HEK293 (cell line): ENCODE measurements at regions not wholly inside any gene's neighbourhood (a gene's known extent, or its start where the extent isn't known, plus 50 kb on each side); places are given as distances from the start of the nearest gene placed in this dataset.

Experiments
- CTCF ChIA-PET: fragments of 350-600 bp; formaldehyde crosslinking; extraction: SDS; loops from one replicate; lab custom pipeline; 2021; ENCODE audit warnings: antibody characterized with exemption; lab: Yijun Ruan, JAX
- POLR2A ChIA-PET: fragments of 300-600 bp; formaldehyde crosslinking; extraction: SDS; loops from one replicate; lab custom pipeline; 2020; ENCODE audit warnings: antibody characterized with exemption, inconsistent platforms; lab: Yijun Ruan, JAX
- H3K27ac ChIP-seq: fragments of 200-500 bp; sonication (Bioruptor generic); 2 replicates; pipeline ENCODE4 v1.5.1; 2014; ENCODE audit warnings: low read depth, low read length, control low read depth, inconsistent platforms; ENCODE audit errors: extremely low read depth
- H3K36me3 ChIP-seq, 2 experiments: fragments of 200-500 bp in 1 of 2; sonication (Bioruptor generic) in 1 of 2; 1 replicate in 1 of 2; 2 replicates in 1 of 2; pipeline ENCODE4 v1.5.1; 2014 to 2017; ENCODE audit warnings: inconsistent platforms in 2 of 2, low read length in 2 of 2; ENCODE audit not compliant: control insufficient read depth in 2 of 2, insufficient read depth in 1 of 2
- H3K4me1 ChIP-seq: fragments of 200-500 bp; sonication (Bioruptor generic); 2 replicates; pipeline ENCODE4 v1.5.1; 2014; ENCODE audit warnings: mild to moderate bottlenecking, low read length, inconsistent platforms; ENCODE audit not compliant: control insufficient read depth, insufficient read depth
- H3K4me3 ChIP-seq: 2 replicates; pipeline ENCODE4 v1.5.1; 2011; ENCODE audit warnings: low read depth, mild to moderate bottlenecking, control low read depth, low read length, moderate library complexity
- H3K9me3 ChIP-seq: fragments of 200-500 bp; sonication (Bioruptor generic); 2 replicates; pipeline ENCODE4 v1.5.1; 2014; ENCODE audit warnings: low read depth, low read length, inconsistent platforms; ENCODE audit not compliant: control insufficient read depth, insufficient read depth
- FEZF1 ChIP-seq: fragments of 450-650 bp; formaldehyde crosslinking; IDR thresholded peaks from 2 replicates; pipeline ENCODE4 v1.5.1; 2016; ENCODE audit warnings: missing biosample characterization, missing genetic modification characterization
- HOXD13 ChIP-seq: sonication (generic); formaldehyde crosslinking; IDR thresholded peaks from 2 replicates; pipeline ENCODE4 v1.8.0; 2022; ENCODE audit warnings: missing genetic modification reagents, borderline replicate concordance
- INSM2 ChIP-seq: fragments of 450-650 bp; formaldehyde crosslinking; IDR thresholded peaks from 2 replicates; pipeline ENCODE4 v1.5.1; 2016; ENCODE audit warnings: missing biosample characterization, missing genetic modification characterization
- MEIS1 ChIP-seq: sonication (generic); formaldehyde crosslinking; IDR thresholded peaks from 2 replicates; pipeline ENCODE4 v1.8.1; 2022; ENCODE audit warnings: missing genetic modification reagents, mild to moderate bottlenecking, borderline replicate concordance
- MZF1 ChIP-seq: fragments of 450-650 bp; formaldehyde crosslinking; IDR thresholded peaks from 2 replicates; pipeline ENCODE4 v1.5.1; 2017; ENCODE audit warnings: missing biosample characterization, missing genetic modification characterization, borderline replicate concordance
- WT1 ChIP-seq: fragments of 450-650 bp; formaldehyde crosslinking; IDR thresholded peaks from 2 replicates; pipeline ENCODE4 v1.5.1; 2016; ENCODE audit warnings: missing biosample characterization, missing genetic modification characterization
- ZBTB10 ChIP-seq: fragments of 450-650 bp; formaldehyde crosslinking; IDR thresholded peaks from 2 replicates; pipeline ENCODE4 v1.5.1; 2016; ENCODE audit warnings: missing biosample characterization, missing genetic modification characterization
- ZNF138 ChIP-seq: fragments of 450-650 bp; formaldehyde crosslinking; IDR thresholded peaks from 2 replicates; pipeline ENCODE4 v1.5.1; 2016; ENCODE audit warnings: missing biosample characterization, missing genetic modification characterization, borderline replicate concordance
- ZNF202 ChIP-seq: fragments of 450-650 bp; formaldehyde crosslinking; IDR thresholded peaks from 2 replicates; pipeline ENCODE4 v1.5.1; 2016; ENCODE audit warnings: missing biosample characterization, missing genetic modification characterization, borderline replicate concordance
- ZNF280D ChIP-seq: fragments of 450-650 bp; formaldehyde crosslinking; IDR thresholded peaks from 2 replicates; pipeline ENCODE4 v1.5.1; 2016; ENCODE audit warnings: missing biosample characterization, missing genetic modification characterization
- ZNF341 ChIP-seq: fragments of 450-650 bp; formaldehyde crosslinking; IDR thresholded peaks from 2 replicates; pipeline ENCODE4; 2016; ENCODE audit warnings: low read depth, missing biosample characterization, missing genetic modification characterization
- ZNF391 ChIP-seq: fragments of 450-650 bp; formaldehyde crosslinking; IDR thresholded peaks from 2 replicates; pipeline ENCODE4 v1.5.1; 2016; ENCODE audit warnings: low read depth, missing biosample characterization, missing genetic modification characterization, borderline replicate concordance
- ZNF423 ChIP-seq: fragments of 450-650 bp; formaldehyde crosslinking; IDR thresholded peaks from 2 replicates; pipeline ENCODE4 v1.5.1; 2016; ENCODE audit warnings: missing biosample characterization, missing genetic modification characterization
- ZNF654 ChIP-seq: fragments of 450-650 bp; formaldehyde crosslinking; IDR thresholded peaks from 2 replicates; pipeline ENCODE4 v1.5.1; 2016; ENCODE audit warnings: low read depth, missing biosample characterization, missing genetic modification characterization
- ZNF701 ChIP-seq: fragments of 450-650 bp; formaldehyde crosslinking; IDR thresholded peaks from 2 replicates; pipeline ENCODE4 v1.5.1; 2016; ENCODE audit warnings: missing biosample characterization, missing genetic modification characterization
- ZSCAN30 ChIP-seq: fragments of 450-650 bp; IDR thresholded peaks from 2 replicates; pipeline ENCODE4 v1.5.1; 2018; ENCODE audit warnings: missing biosample characterization, mild to moderate bottlenecking, missing genetic modification characterization, moderate library complexity
- ZSCAN5A ChIP-seq: fragments of 450-650 bp; formaldehyde crosslinking; IDR thresholded peaks from 2 replicates; pipeline ENCODE4 v1.5.1; 2016; ENCODE audit warnings: missing biosample characterization, missing genetic modification characterization

- TF ChIP-seq ZBTB10 (tag by site-specific recombination), result no peak
- TF ChIP-seq WT1, result no peak
Measured at GRCh38 chr3:71865727-71866126, 80.8 kb upstream of the PROK2 start (continued).

- TF ChIP-seq ZSCAN5A (tag by site-specific recombination), result no peak
- Histone ChIP-seq H3K27ac (no peak overlapping the region), H3K9me3 (no peaks in the 10 kb centered on the region), H3K36me3 (no peaks in the 10 kb centered on the region), H3K4me1 (no peaks in the 10 kb centered on the region), H3K4me3 (no peak overlapping the region)
- CTCF ChIA-PET, result no interaction called here
- POLR2A ChIA-PET, result no interaction called here
Measured at GRCh38 chr3:71863563-71864190, 78.7 kb upstream of the PROK2 start.

- H3K27ac ChIP-seq, result no peak overlapping the region
- no peaks in the 10 kb centered on the region for H3K4me1 ChIP-seq
- H3K36me3 ChIP-seq, result no peaks in the 10 kb centered on the region
- CTCF ChIA-PET, result no interaction called here
- TF ChIP-seq HOXD13 (CRISPR knock-in tag), result no peak
- TF ChIP-seq MEIS1 (CRISPR knock-in tag), result no peak
- TF ChIP-seq ZNF391 (tag by site-specific recombination), result no peak
- no peak for TF ChIP-seq ZNF701 (tag by site-specific recombination)
- POLR2A ChIA-PET, result no interaction called here
- no peak overlapping the region for H3K4me3 ChIP-seq
- no peaks in the 10 kb centered on the region for H3K9me3 ChIP-seq
Measured at GRCh38 chr3:71862371-71863140, 77.6 kb upstream of the PROK2 start.

- POLR2A ChIA-PET, result no interaction called here
- H3K27ac ChIP-seq, result no peak overlapping the region
- no peak overlapping the region for H3K4me3 ChIP-seq
- H3K4me1 ChIP-seq, result no peaks in the 10 kb centered on the region
- TF ChIP-seq ZNF202 (tag by site-specific recombination) (no peak), FEZF1 (tag by site-specific recombination) (0 out of 2 replicates have a peak, but pooled peaks have one; percentile 21), ZNF341 (tag by site-specific recombination) (no peak), MZF1 (tag by site-specific recombination) (peak; percentile 44; the same call in 1 of the 2 replicates), ZNF280D (no peak), INSM2 (tag by site-specific recombination) (no peak), ZNF423 (no peak), ZNF654 (tag by site-specific recombination) (peak; percentile 62), ZNF138 (no peak), ZSCAN30 (tag by site-specific recombination) (0 out of 2 replicates have a peak, but pooled peaks have one; percentile 53)
- CTCF ChIA-PET, result interaction anchor here (0.6 to 1.3 kb wide), 9 partner anchors 12 to 366 kb away, joined by 3 to 6 read pairs (median 3); no protein-coding TSS in a partner anchor
- no peaks in the 10 kb centered on the region for H3K36me3 ChIP-seq
- H3K9me3 ChIP-seq, result no peaks in the 10 kb centered on the region
Measured at GRCh38 chr3:71859123-71859519, 74.2 kb upstream of the PROK2 start.
